Heart right ventricle (tissue), 16 donors: ENCODE measurements at regions not wholly inside any gene's neighbourhood (a gene's known extent, or its start where the extent isn't known, plus 50 kb on each side); places are given as distances from the start of the nearest gene placed in this dataset.
"Not testable (repeated sequence)": the region's sequence is repeated elsewhere in the genome, so short reads cannot be mapped to it uniquely, and the experiment has no call there.

Source experiments
- ATAC-seq, 8 donors: fragments of 200-7000 bp; cut with Tn5 transposase; one replicate each; pipeline ENCODE4 v1.9.1; 2020; ENCODE audit warnings: mild to moderate bottlenecking in 8 of 8, moderate library complexity in 8 of 8, moderate number of reproducible peaks in 1 of 8
- DNase-seq, 2 donors: peaks; one replicate each; pipeline ENCODE4 v3.0.0-alpha.2; 2020
- H3K27ac ChIP-seq, 10 donors: fragments of 200-600 bp; sonication (generic) in 2 of 10; one replicate each; pipeline versions ENCODE4 v1.5.0 to v1.8.0; 2020 to 2022; ENCODE audit warnings: mild to moderate bottlenecking in 3 of 10
- H3K27me3 ChIP-seq, 7 donors: fragments of 200-600 bp; one replicate each; pipeline ENCODE4 v1.8.0; 2021 to 2022; ENCODE audit warnings: mild to moderate bottlenecking in 2 of 7
- H3K36me3 ChIP-seq, 9 donors: fragments of 200-600 bp; sonication (generic) in 1 of 9; one replicate each; pipeline versions ENCODE4 v1.5.0 to v1.8.0; 2020 to 2022; ENCODE audit warnings: mild to moderate bottlenecking in 2 of 9
- H3K4me1 ChIP-seq, 9 donors: fragments of 200-600 bp; sonication (generic) in 1 of 9; one replicate each; pipeline versions ENCODE4 v1.5.0 to v1.8.0; 2020 to 2022; ENCODE audit warnings: mild to moderate bottlenecking in 4 of 9
- H3K4me3 ChIP-seq, 10 donors: fragments of 200-600 bp; sonication (generic) in 2 of 10; one replicate each; pipeline versions ENCODE4 v1.5.0 to v1.8.0; 2020 to 2022; ENCODE audit warnings: mild to moderate bottlenecking in 7 of 10, moderate library complexity in 2 of 10
- H3K9me3 ChIP-seq, 11 donors: fragments of 200-600 bp in 10 of 11; sonication (generic) in 2 of 11; one replicate each; pipeline versions ENCODE4 v1.5.0 to v1.8.0; 2013 to 2022; ENCODE audit warnings: mild to moderate bottlenecking in 2 of 11, control low read depth in 1 of 11, moderate library complexity in 1 of 11
- WGBS, 2 donors: extraction: QIAGEN DNeasy Blood & Tissue Kit; methylation state at CpG; one replicate each; pipeline ENCODE4 v1.1.7; 2013; ENCODE audit warnings: inconsistent platforms in 1 of 2; 5-methylcytosine and 5-hydroxymethylcytosine counted together
- intact Hi-C, 10 donors: fragments of 100-400 bp; cut with DNase I; formaldehyde crosslinking; loops; one replicate each; pipeline versions ENCODE4 v1.11.1 to v1.14.2; 2022
- donor health status: Arrhythmogenic right ventricular cardiomyopathy.
- donor health status: ischemic (EF 13 %, LVEDD 7.1; RV severe dilation, severe dysfunction).
- donor health status: healthy with polysubstance abuse.
- donor health status: DM: no; HTN: yes; CAD: no.
- donor health status: DM: no; HTN: no; CAD: no.
- donor health status: ischemic (EF 25% LVEDD 6.9; RV normal size, moderate dysfunction).
- donor health status: ischemic (EF 25% LVEDD 5.7; RV mildly dilated, moderate dysfunction).
- donor health status: healthy.
- donor health status: DM: yes; HTN: yes; CAD: no.
- donor health status: Ischemic cardiomyopathy.
- donor health status: ischemic (EF 35%, LVEDD 5.7; RV mildly dilated, moderate dysfunction).
- donor health status: nonischemic (EF 11% LVEDD 7.7; RV severe dilation, severe dysfunction).
- donor health status: DM: yes; HTN: yes; CAD: no.
- donor health status: PGD.
- donor health status: ischemic (EF 29% LVEDD 5.4; RV normal size, mild dysfunction).
- donor health status: nonischemic (EF 23%, LVEDD 6.1; RV moderate dilation, normal function).

DNA sequence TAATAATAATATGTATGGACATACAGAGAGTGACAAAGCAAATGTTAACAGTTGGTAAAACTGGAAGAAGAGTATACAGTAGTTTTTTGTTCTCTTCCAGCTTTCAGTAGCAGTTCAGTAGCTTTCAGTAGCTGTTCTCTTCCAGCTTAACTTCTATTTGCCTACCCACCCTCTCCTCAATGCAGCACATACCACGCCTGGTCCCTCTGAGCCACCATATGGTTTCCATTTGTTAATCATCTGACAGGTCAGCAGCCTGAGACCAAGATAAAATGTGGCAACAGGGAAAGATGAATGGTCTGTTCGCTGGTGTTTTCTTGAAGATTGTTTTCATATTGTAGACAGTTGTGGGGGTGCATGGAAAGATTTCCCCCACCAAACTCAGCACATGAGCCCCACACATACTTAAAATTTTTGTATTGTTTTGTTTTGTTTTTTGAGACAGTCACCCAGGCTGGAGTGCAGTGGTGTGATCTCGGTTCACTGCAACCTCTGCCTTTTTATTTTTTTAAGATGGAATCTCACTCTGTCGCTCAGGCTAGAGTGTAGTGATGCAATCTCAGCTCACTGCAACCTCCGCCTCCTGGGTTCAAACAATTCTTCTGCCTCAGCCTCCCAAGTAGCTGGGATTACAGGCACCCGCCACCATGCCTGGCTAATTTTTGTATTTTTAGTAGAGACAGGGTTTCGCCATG lies 56.8 kb downstream of the ATP6V0E2 start:
- H3K4me3 ChIP-seq, H3K9me3 ChIP-seq, H3K27me3 ChIP-seq, DNase-seq, intact Hi-C loops, H3K27ac ChIP-seq, H3K4me1 ChIP-seq, H3K36me3 ChIP-seq: not testable (repeated sequence)
- WGBS, 2 donors, result 44 to 47% methylated on average over 5 to 6 of the region's 7 CpGs
- ATAC-seq, result peak in 6 of 8 donors; percentile 51 to 66 (median 59)

DNA sequence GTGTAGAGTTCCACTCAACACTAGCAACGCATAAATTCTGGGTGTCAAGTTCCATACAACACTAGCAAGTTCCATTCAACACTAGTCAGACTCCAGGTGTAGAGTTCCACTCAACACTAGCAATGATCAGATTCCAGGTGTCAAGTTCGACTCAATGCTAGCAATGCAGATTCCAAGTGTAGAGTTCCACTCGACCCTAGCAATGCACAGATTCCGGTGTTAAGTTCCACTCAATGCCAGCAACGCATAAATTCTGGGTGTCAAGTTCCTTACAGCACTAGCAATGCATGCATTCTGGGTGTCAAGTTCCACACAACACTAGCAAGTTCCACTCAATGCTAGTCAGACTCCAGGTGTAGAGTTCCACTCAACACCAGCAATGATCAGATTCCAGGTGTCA lies 60.0 kb downstream of the ATP6V0E2 start:
- intact Hi-C loops, ATAC-seq: not testable (repeated sequence)
- 70 to 71% methylated on average over 4 to 5 of the region's 5 CpGs for WGBS, 2 donors

GRCh38 chr7:149947346-149947745 lies 73.6 kb downstream of the ATP6V0E2 start:
- H3K4me3 ChIP-seq, ATAC-seq, H3K36me3 ChIP-seq, DNase-seq, H3K27me3 ChIP-seq, H3K4me1 ChIP-seq, H3K9me3 ChIP-seq, H3K27ac ChIP-seq, intact Hi-C loops: not testable (repeated sequence)
- WGBS, 2 donors, result no CpG with 5 or more reads among the region's 4 CpGs

More for the DNA sequence above, 60.0 kb downstream of the ATP6V0E2 start:
- H3K36me3 ChIP-seq, H3K4me3 ChIP-seq, H3K27ac ChIP-seq, H3K4me1 ChIP-seq, H3K9me3 ChIP-seq, DNase-seq, H3K27me3 ChIP-seq: not testable (repeated sequence)

- H3K4me3 ChIP-seq, H3K4me1 ChIP-seq, H3K36me3 ChIP-seq, intact Hi-C loops, H3K27ac ChIP-seq, H3K27me3 ChIP-seq, H3K9me3 ChIP-seq, DNase-seq: not testable (repeated sequence)
- peak in 2 of 8 donors; percentile 11 to 34 for ATAC-seq
- 74 to 85% methylated on average over 9 to 11 of the region's 13 CpGs for WGBS, 2 donors
Measured at GRCh38 chr7:149948444-149948843, 74.7 kb downstream of the ATP6V0E2 start.

DNA sequence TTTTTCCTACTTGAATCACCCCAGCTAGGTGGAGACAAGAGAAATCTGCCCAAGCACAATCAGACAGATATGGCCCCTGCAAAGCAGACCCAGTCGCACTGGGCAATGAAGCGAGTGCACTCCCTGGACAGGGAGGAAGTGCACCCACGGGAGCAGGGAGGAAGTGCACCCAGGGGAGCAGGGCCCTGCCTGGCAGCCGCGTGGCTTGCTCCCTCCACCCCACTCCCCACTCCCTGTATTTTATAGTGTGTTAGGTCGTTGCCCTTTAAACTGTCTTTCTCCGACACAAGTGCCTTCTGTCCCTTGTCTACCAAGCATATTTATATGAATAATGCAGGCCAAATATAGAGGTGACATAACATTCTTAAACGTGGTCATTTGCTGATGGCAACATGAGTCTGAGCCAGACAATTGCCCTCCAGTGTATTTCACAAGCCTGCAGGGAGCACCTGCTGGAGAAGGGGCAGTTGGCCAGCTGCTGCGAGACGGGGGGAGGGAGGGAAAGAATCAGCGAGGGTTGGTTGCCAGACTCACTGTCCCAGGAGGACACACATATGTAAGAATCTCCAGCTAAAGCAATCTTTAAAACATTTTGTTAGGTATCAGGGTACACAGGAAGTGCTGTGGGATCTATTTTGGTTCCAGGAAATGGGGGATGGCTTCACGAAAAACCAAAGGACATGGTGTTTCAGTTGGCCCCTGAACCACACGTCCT lies 76.3 kb downstream of the ATP6V0E2 start:
- DNase-seq, result not testable (repeated sequence)
- WGBS, 2 donors, result 36 to 55% methylated on average over 8 of the region's 13 CpGs
- peak in 3 of 8 donors; percentile 34 to 60 (median 44) for ATAC-seq

GRCh38 chr7:149950578-149950924 lies 76.8 kb downstream of the ATP6V0E2 start:
- H3K4me1 ChIP-seq, DNase-seq, H3K27me3 ChIP-seq, H3K27ac ChIP-seq, H3K4me3 ChIP-seq, intact Hi-C loops, H3K36me3 ChIP-seq, ATAC-seq, H3K9me3 ChIP-seq: not testable (repeated sequence)
- no CpG with 5 or more reads among the region's 4 CpGs for WGBS, 2 donors

More for the DNA sequence above, 76.3 kb downstream of the ATP6V0E2 start:
- intact Hi-C loops, H3K36me3 ChIP-seq, H3K27me3 ChIP-seq, H3K27ac ChIP-seq, H3K4me1 ChIP-seq, H3K4me3 ChIP-seq, H3K9me3 ChIP-seq: not testable (repeated sequence)

GRCh38 chr7:149951579-149951978 lies 77.8 kb downstream of the ATP6V0E2 start:
- intact Hi-C loops, H3K27ac ChIP-seq, DNase-seq, H3K9me3 ChIP-seq, H3K4me3 ChIP-seq, H3K36me3 ChIP-seq, ATAC-seq, H3K27me3 ChIP-seq, H3K4me1 ChIP-seq: not testable (repeated sequence)
- WGBS, 2 donors, result 93 to 94% methylated on average over 2 of the region's 2 CpGs

DNA sequence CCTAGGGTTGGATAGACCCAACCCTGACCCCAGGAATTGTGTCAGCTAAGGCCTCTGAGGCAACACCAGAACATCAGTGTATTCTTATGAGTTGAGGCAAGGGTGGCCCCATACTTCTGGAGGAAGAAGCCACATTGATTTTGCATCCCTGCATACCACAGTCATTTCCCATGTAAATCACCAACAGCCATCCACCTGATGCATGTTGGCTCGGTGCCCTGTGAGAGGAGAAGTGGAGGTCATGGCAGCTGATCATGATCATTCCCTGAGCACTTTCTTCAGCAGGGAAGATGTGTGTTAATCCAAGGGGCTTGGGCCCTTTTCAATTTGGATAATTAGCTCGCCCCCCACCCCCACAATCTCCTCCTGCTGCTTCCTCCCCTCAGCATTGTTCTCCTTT lies 85.1 kb downstream of the ATP6V0E2 start:
- ATAC-seq, H3K27me3 ChIP-seq, H3K4me3 ChIP-seq, H3K27ac ChIP-seq, H3K36me3 ChIP-seq, DNase-seq, intact Hi-C loops, H3K4me1 ChIP-seq: not testable (repeated sequence)
- peaks cover 0 to 17% (median 0%) of the 10 kb centered on the region in 11 donors for H3K9me3 ChIP-seq
- 40 to 50% methylated on average over 2 of the region's 2 CpGs for whole genome bisulfite sequencing, 2 donors

DNA sequence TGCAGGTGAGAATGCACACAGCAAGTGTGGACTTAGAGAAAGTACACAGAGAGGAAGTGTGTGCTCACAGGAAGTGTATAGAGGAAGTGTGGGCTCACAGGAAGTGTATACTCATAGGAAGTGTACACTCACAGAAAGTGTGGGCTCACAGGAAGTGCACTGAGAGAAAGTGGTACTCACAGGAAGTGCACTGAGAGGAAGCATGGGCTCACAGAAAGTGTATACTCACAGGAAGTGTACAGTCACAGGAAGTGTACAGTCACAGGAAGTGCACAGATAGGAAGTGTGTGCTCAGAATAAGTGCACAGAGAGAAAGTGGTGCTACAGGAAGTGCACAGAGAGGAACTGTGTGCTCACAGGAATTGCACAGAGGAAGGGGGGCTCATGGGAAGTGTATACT lies 87.1 kb downstream of the ATP6V0E2 start:
- ATAC-seq, DNase-seq, intact Hi-C loops, H3K4me3 ChIP-seq, H3K4me1 ChIP-seq, H3K27ac ChIP-seq, H3K36me3 ChIP-seq, H3K27me3 ChIP-seq: not testable (repeated sequence)
- peaks cover 0 to 17% (median 0%) of the 10 kb centered on the region in 11 donors for H3K9me3 ChIP-seq

- not testable (repeated sequence) for DNase-seq
Measured at GRCh38 chr7:149961878-149962277, 88.1 kb downstream of the ATP6V0E2 start.

DNA sequence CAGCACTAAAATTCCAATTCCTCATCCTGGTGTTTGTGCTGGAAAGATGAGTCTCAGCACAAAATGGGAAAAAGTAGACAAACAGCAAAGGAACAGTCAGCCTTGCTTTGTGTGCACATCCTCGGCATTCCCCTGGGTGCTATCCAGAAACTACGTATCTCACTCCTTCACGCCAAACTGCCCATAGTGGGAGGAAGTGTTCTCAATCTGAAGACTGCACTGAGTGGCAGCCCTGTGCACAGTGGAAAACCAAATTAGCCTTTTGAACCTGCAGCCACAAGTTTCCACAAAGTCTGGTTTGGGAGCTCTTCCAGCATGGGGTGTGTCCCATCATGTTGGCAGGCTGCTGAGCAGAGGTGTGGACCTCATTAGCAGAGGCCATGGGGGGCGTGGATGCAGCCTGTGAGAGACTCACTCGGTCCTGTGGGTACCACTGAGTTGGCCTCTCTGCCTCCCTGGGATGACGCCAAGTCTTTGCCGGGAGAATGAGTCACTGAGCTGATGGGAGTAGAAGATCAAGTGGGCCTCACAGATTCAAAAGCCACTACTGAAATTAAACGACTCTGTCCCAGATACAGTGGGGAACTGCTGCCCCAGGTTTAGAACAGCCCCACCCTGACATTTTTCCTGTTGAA lies 89.0 kb downstream of the ATP6V0E2 start:
- H3K4me3 ChIP-seq, H3K36me3 ChIP-seq, H3K27ac ChIP-seq, H3K4me1 ChIP-seq, intact Hi-C loops, H3K27me3 ChIP-seq, DNase-seq: not testable (repeated sequence)
- peak; percentile 28 to 66 (median 44) for ATAC-seq
- H3K9me3 ChIP-seq, result peaks cover 0 to 17% (median 0%) of the 10 kb centered on the region in 11 donors
- 60 to 63% methylated on average over 8 of the region's 8 CpGs for WGBS, 2 donors

More at GRCh38 chr7:149961878-149962277, 88.1 kb downstream of the ATP6V0E2 start:
- H3K9me3 ChIP-seq, result peaks cover 0 to 17% (median 0%) of the 10 kb centered on the region in 11 donors
- ATAC-seq, intact Hi-C loops, H3K4me1 ChIP-seq, H3K27ac ChIP-seq, H3K4me3 ChIP-seq, H3K27me3 ChIP-seq, H3K36me3 ChIP-seq: not testable (repeated sequence)
- 57 to 59% methylated on average over 1 of the region's 2 CpGs for WGBS, 2 donors
